AG04449 (cell line): ENCODE measurements at regions not wholly inside any gene's neighbourhood (a gene's known extent, or its start where the extent isn't known, plus 50 kb on each side); places are given as distances from the start of the nearest gene placed in this dataset.

ENCODE experiments used
- CTCF ChIA-PET: fragments of 350-600 bp; formaldehyde crosslinking; extraction: SDS; loops from one replicate; lab custom pipeline; 2021; ENCODE audit warnings: antibody characterized with exemption; lab: Yijun Ruan, JAX
- POLR2A ChIA-PET: fragments of 400-600, 350-600 bp; formaldehyde crosslinking; extraction: SDS; loops from one replicate; lab custom pipeline; 2020; ENCODE audit warnings: antibody characterized with exemption, inconsistent platforms; lab: Yijun Ruan, JAX
- DNase-seq: peaks from one replicate; pipeline ENCODE4 v3.0.0-alpha.2; 2010; ENCODE audit warnings: low read depth, low spot score
- H3K4me3 ChIP-seq: 2 replicates; pipeline ENCODE4 v1.5.1; 2011; ENCODE audit warnings: low read depth, mild to moderate bottlenecking, control low read depth, low read length
- TF ChIP-seq, protein P1 (sequence below): IDR thresholded peaks from one replicate; pipeline ENCODE4 v1.5.1; 2011; ENCODE audit warnings: mild to moderate bottlenecking, moderate library complexity, low read length, control low read depth, inconsistent platforms; ENCODE audit not compliant: insufficient read depth; ENCODE audit errors: missing control alignments

- no peak overlapping the region for H3K4me3 ChIP-seq
- TF ChIP-seq, protein P1, sequence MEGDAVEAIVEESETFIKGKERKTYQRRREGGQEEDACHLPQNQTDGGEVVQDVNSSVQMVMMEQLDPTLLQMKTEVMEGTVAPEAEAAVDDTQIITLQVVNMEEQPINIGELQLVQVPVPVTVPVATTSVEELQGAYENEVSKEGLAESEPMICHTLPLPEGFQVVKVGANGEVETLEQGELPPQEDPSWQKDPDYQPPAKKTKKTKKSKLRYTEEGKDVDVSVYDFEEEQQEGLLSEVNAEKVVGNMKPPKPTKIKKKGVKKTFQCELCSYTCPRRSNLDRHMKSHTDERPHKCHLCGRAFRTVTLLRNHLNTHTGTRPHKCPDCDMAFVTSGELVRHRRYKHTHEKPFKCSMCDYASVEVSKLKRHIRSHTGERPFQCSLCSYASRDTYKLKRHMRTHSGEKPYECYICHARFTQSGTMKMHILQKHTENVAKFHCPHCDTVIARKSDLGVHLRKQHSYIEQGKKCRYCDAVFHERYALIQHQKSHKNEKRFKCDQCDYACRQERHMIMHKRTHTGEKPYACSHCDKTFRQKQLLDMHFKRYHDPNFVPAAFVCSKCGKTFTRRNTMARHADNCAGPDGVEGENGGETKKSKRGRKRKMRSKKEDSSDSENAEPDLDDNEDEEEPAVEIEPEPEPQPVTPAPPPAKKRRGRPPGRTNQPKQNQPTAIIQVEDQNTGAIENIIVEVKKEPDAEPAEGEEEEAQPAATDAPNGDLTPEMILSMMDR = no peak
- DNase-seq = no peak
- CTCF ChIA-PET = no interaction called here
- POLR2A ChIA-PET = no interaction called here
These were observed 309.9 kb downstream of the BRD1 start for GRCh38 chr22:49517667-49518185.

DNA sequence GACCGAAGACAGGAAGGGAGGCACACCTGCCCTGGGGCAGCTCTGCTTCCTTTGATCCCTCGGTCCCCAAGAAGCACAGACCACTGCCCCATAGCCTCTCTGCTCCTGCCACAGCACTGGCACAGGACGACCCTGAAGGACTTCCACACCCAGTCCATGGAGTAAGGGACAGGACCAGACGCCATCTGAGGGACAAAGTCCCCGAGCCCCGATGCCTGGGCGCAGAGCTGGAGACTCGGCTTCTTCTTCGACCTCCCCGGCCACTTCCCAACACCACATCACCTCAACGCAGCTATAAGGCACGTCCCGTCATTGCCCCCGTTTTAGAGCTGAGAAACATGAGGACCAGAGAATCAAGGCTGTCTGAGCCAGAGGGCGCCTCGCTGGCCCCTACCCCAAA lies 310.5 kb downstream of the BRD1 start:
- CTCF ChIA-PET = no interaction called here
- POLR2A ChIA-PET = no interaction called here
- H3K4me3 ChIP-seq = no peak overlapping the region
- TF ChIP-seq, protein P1 = no peak
- no peak for DNase-seq

- TF ChIP-seq, protein P1 = no peak
- ChIA-PET CTCF (no interaction called here), POLR2A (no interaction called here)
- DNase-seq = no peak
- H3K4me3 ChIP-seq = no peak overlapping the region
These were observed 312.2 kb downstream of the BRD1 start for GRCh38 chr22:49515475-49515874.

- TF ChIP-seq, protein P1 = no peak
- no peak for DNase-seq
- H3K4me3 ChIP-seq = no peak overlapping the region
- CTCF ChIA-PET = no interaction called here
- POLR2A ChIA-PET = no interaction called here
These were observed 313.0 kb downstream of the BRD1 start for GRCh38 chr22:49514641-49515040.

DNA sequence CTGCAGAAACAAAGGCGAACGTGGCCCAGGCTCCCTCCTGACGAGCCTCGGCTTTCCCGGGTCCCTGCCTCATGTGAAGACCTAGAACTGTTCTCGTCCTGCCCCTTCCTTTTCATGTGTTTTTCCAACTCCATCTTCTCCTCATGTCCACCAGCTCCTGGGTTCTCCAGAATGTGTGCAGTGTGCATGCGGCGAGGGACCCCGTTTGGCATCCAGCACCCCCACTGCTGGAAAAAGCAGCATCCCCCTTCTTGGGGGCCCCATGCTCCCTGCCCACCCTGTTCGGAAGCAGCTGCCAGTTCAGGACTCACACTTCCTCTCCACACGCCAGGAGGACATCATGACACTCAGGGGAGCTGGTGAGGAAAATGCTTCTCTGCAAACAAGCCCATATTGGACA lies 313.5 kb downstream of the BRD1 start:
- TF ChIP-seq, protein P1 = no peak
- no peak for DNase-seq
- H3K4me3 ChIP-seq = no peak overlapping the region
- CTCF ChIA-PET = no interaction called here
- POLR2A ChIA-PET = no interaction called here

- DNase-seq = no peak
- TF ChIP-seq, protein P1 = no peak
- H3K4me3 ChIP-seq = no peak overlapping the region
- POLR2A ChIA-PET = no interaction called here
- CTCF ChIA-PET = no interaction called here
These were observed 314.3 kb downstream of the BRD1 start for GRCh38 chr22:49513358-49513851.
